ENCODE measurements at regions not wholly inside any gene's neighbourhood (a gene's known extent, or its start where the extent isn't known, plus 50 kb on each side); places are given as distances from the start of the nearest gene placed in this dataset.

- DNase-seq (ENCODE audit: low spot score) = no peak
- Histone ChIP-seq H3K27me3 (replicated peaks; ENCODE audit: insufficient read depth, low read depth, low read length, poor library complexity) (no peaks in the 10 kb centered on the region), H3K9me3 (ENCODE audit: low read depth, low read length, poor library complexity, severe bottlenecking) (no peaks in the 10 kb centered on the region), H3K36me3 (ENCODE audit: insufficient read depth, low read length, poor library complexity, severe bottlenecking) (no peaks in the 10 kb centered on the region), H3K4me1 (ENCODE audit: insufficient read depth, low read length, poor library complexity, severe bottlenecking) (no peaks in the 10 kb centered on the region), H3K4me3 (ENCODE audit: low read depth, low read length, poor library complexity, severe bottlenecking) (no peak overlapping the region), H3K27ac (ENCODE audit: low read depth, low read length, poor library complexity, severe bottlenecking) (no peak overlapping the region)
- no peak for TF ChIP-seq EZH2 (IDR thresholded peaks at IDR 0.05; ENCODE audit: borderline replicate concordance, low read depth, low read length, poor library complexity, severe bottlenecking)
- TF ChIP-seq, protein P1, sequence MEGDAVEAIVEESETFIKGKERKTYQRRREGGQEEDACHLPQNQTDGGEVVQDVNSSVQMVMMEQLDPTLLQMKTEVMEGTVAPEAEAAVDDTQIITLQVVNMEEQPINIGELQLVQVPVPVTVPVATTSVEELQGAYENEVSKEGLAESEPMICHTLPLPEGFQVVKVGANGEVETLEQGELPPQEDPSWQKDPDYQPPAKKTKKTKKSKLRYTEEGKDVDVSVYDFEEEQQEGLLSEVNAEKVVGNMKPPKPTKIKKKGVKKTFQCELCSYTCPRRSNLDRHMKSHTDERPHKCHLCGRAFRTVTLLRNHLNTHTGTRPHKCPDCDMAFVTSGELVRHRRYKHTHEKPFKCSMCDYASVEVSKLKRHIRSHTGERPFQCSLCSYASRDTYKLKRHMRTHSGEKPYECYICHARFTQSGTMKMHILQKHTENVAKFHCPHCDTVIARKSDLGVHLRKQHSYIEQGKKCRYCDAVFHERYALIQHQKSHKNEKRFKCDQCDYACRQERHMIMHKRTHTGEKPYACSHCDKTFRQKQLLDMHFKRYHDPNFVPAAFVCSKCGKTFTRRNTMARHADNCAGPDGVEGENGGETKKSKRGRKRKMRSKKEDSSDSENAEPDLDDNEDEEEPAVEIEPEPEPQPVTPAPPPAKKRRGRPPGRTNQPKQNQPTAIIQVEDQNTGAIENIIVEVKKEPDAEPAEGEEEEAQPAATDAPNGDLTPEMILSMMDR (conservative IDR thresholded peaks at IDR 0.05; ENCODE audit: low read depth, low read length) = 0 out of 2 replicates have a peak, but pooled peaks have one; percentile 14
- CTCF ChIA-PET = no interaction called here
- POLR2A ChIA-PET (ENCODE audit: low non-redundant PET) = no interaction called here
- BruUV-seq (replicated peaks) = no TSS peak
- intact Hi-C loops (cut with micrococcal nuclease; ENCODE audit: unreplicated experiment) = no loop called here
Observed at GRCh38 chr5:136780518-136780917, 415.2 kb upstream of the TRPC7 start.

- Histone ChIP-seq H3K4me1 (ENCODE audit: insufficient read depth, low read length, poor library complexity, severe bottlenecking) (no peaks in the 10 kb centered on the region), H3K36me3 (ENCODE audit: insufficient read depth, low read length, poor library complexity, severe bottlenecking) (no peaks in the 10 kb centered on the region), H3K27ac (ENCODE audit: low read depth, low read length, poor library complexity, severe bottlenecking) (no peak overlapping the region), H3K27me3 (replicated peaks; ENCODE audit: insufficient read depth, low read depth, low read length, poor library complexity) (peaks cover 27% of the 10 kb centered on the region), H3K9me3 (ENCODE audit: low read depth, low read length, poor library complexity, severe bottlenecking) (no peaks in the 10 kb centered on the region), H3K4me3 (ENCODE audit: low read depth, low read length, poor library complexity, severe bottlenecking) (no peak overlapping the region)
- ChIA-PET CTCF (no interaction called here), POLR2A (ENCODE audit: low non-redundant PET) (no interaction called here)
- TF ChIP-seq, protein P1 (conservative IDR thresholded peaks at IDR 0.05; ENCODE audit: low read depth, low read length) = no peak
- no peak for TF ChIP-seq EZH2 (IDR thresholded peaks at IDR 0.05; ENCODE audit: borderline replicate concordance, low read depth, low read length, poor library complexity, severe bottlenecking)
- no peak for DNase-seq (ENCODE audit: low spot score)
- intact Hi-C loops (cut with micrococcal nuclease; ENCODE audit: unreplicated experiment) = loop anchor here (10.0 kb wide), 1 partner anchor 891 kb away; no protein-coding TSS in a partner anchor
- no TSS peak for BruUV-seq (replicated peaks)
Observed at GRCh38 chr5:136776022-136776927, 410.9 kb upstream of the TRPC7 start.

DNA sequence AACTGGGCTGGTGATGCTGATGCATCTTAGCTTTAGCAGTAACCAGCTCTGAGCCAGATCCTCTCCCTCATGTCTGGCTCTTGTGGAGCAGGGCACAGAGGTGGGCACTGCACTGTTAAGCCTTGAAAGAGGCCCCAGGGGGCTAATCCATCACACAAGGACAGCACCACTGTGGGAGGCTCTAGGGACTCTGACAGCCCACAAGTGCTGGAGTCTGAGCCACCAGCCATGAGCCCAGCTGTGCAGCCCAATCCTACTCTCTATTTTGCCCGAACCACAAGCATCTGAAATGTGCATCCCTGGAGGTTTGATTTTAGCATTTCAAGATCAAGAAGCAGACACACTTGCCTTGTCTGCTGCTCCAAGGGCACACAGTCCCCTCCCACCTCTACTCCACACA lies 407.1 kb upstream of the TRPC7 start:
- intact Hi-C loops (cut with micrococcal nuclease; ENCODE audit: unreplicated experiment) = loop anchor here (5.0 to 10.0 kb wide), 2 partner anchors 405 to 888 kb away; partner anchors contain the start of gene TRPC7

More for the DNA sequence above, 407.1 kb upstream of the TRPC7 start:
- no TSS peak for BruUV-seq (replicated peaks)
- no peak overlapping the region for H3K4me3 ChIP-seq (ENCODE audit: low read depth, low read length, poor library complexity, severe bottlenecking)
- ChIA-PET POLR2A (ENCODE audit: low non-redundant PET) (no interaction called here), CTCF (no interaction called here)
- no peaks in the 10 kb centered on the region for H3K36me3 ChIP-seq (ENCODE audit: insufficient read depth, low read length, poor library complexity, severe bottlenecking)
- peak; percentile 15 for DNase-seq (ENCODE audit: low spot score)
- H3K27me3 ChIP-seq (replicated peaks; ENCODE audit: insufficient read depth, low read depth, low read length, poor library complexity) = peaks cover 30% of the 10 kb centered on the region
- TF ChIP-seq EZH2 (IDR thresholded peaks at IDR 0.05; ENCODE audit: borderline replicate concordance, low read depth, low read length, poor library complexity, severe bottlenecking) = no peak
- TF ChIP-seq, protein P1 (conservative IDR thresholded peaks at IDR 0.05; ENCODE audit: low read depth, low read length) = no peak
- no peak overlapping the region for H3K27ac ChIP-seq (ENCODE audit: low read depth, low read length, poor library complexity, severe bottlenecking)
- no peaks in the 10 kb centered on the region for H3K9me3 ChIP-seq (ENCODE audit: low read depth, low read length, poor library complexity, severe bottlenecking)
- H3K4me1 ChIP-seq (ENCODE audit: insufficient read depth, low read length, poor library complexity, severe bottlenecking) = no peaks in the 10 kb centered on the region

Data from A673 (cell line).